NCI-H1048 (cell line): ENCODE measurements at regions not wholly inside any gene's neighbourhood (a gene's known extent, or its start where the extent isn't known, plus 50 kb on each side); places are given as distances from the start of the nearest gene placed in this dataset.
"Not testable (repeated sequence)": the region's sequence is repeated elsewhere in the genome, so short reads cannot be mapped to it uniquely, and the experiment has no call there.

ENCODE experiments used
- DNase-seq: peaks from one replicate; lab custom pipeline; 2025; lab: John Stamatoyannopoulos, UW

DNA sequence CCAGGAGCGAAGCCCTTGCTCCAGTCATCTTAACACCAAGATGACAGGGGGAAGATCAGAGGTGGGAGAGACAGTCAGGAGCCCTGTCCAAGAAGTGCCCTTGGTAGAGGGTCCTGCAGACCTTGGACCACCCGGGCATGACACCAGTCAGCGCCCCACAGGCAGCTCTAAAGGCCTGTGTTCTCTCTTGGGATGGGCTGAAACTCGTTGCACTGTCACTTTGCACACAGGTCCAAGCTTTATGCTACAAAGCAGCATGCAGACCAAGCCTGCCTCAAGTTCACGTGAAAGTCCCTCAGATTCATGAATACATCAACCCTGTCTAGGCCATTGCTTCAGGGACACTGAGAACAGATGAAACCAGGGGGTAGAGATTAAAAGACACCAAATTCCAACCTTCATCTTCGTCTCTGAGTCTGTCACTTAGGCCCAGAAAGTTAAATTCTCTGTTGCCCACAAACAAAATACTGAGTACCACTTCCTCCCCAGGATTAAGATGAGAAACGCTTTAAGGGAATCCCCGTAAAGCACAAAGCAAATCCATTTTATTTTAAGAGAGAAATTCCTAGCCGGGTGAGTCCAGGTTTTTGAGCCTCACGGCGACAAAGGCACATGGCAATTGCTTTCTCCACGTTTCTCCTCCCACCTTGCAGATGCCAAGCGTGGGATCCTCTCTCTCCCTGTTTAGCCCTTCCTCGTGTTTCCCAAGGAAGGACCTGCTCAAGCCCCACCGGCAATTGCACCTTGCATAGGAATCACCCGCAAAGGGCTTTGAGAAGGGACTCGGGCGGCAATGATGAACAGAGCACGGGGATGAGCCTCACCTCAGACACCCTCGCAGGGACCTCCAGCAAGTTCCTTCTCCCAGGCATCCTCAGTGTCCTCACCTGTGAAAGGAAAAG lies 75.0 kb upstream of the ID2 start:
- no peak for DNase-seq

- no peak for DNase-seq
These were observed 74.2 kb upstream of the ID2 start for GRCh38 chr2:8607606-8608005.

DNA sequence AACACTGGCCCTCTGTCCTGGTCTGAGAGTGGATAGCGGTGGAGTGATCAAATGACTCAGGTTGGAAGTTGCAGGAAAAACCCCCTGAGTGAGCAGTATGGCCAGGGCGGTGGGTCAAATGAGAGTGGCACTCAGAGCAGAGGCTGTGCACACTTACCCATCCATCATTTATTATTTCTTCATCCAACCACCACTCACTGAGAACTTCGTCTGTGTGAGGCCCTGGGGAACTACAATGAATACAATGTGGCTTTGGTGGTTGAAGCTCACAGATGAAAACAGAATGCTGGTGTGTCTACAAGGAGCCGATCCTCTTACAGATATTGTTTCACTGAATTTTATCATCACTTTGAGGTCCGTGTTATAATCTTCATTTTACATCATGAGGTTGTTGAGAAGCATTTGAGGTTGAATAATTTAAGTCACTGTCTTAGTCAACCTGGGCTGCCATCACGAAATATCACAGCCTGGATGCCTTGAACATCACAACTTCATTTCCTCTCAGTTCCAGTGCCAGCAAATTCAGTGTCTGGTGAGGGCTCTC lies 73.4 kb upstream of the ID2 start:
- DNase-seq: no peak

DNA sequence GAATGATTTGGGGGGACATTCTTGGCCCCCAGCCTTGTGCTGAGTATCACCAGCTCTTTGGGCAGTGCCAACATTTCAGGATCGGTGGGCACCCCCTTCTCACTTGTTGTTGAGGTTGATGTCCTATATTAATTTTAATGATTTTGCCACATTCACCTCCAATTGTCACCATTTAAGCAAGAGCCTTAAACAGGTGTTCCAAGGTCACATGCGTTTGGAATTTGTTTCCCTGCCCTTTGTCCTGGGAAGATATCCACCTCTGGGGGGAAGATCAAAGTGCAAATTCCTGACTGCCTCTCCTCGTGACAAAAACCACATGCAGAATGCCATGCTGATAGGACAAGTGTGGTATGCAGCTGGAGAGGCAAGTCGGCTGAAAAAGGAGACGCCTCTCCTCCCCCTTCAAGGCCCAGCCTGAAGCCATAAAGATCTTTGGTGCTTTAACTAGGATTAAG lies 72.5 kb upstream of the ID2 start:
- no peak for DNase-seq

DNA sequence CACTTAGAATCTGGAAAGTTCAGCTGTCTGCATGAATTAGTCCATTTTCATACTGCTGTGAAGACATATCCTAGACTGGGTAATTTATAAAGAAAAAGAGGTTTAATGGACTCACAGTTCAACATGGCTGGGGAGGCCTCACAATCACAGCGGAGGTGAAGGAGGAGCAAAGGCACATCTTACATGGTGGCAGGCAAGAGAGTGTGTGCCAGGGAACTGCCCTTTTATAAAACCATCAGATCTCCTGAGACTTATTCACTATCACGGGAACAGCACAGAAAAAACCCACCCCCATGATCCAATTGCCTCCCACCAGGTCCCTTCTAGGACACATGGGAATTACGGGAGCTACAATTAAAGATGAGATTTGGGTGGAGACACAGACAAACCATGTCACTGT lies 71.1 kb upstream of the ID2 start:
- not testable (repeated sequence) for DNase-seq

DNA sequence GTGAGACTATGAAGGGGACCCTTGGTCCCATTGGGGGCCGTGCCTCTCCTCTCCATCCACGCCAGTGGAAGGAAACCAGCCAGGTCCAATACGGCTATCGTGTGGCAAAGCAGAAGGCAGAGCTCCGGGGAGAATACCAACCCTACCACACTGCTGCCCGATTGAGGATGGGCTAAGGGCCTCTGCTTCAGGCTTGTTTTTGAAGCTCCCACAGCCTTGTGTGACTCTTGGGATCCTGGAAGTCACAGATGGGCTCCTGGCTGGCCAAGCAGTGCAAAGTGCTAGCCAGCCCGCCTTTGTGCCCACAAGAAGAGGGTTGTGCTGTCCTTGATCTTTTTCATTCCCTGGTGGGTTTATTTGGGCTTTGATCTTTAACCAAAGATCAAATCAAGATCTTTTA lies 70.6 kb upstream of the ID2 start:
- DNase-seq: no peak

- no peak for DNase-seq
These were observed 70.2 kb upstream of the ID2 start for GRCh38 chr2:8611700-8612099.

DNA sequence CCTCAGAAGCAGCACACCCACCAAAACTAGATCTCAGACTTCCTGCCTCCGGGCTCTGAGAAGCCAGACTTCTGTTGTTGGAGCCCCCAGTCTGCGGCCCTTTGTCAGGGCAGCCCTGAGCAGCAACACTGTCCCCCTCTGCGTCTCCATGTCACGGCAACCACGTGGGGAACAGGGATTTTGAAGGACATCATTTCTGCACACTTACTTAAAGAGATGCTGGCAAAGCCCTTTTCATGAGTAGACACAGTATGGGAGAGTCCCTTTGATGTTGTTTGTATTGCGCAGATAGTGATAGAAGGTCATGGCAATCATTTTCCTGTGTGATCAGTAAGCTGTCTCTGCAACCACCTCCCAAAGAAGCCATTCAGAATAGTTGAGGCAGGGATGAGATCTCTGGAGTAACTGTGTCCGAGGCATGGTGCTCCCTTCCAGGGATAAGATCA lies 69.1 kb upstream of the ID2 start:
- no peak for DNase-seq

GRCh38 chr2:8613207-8613999 lies 68.5 kb upstream of the ID2 start:
- not testable (repeated sequence) for DNase-seq

DNA sequence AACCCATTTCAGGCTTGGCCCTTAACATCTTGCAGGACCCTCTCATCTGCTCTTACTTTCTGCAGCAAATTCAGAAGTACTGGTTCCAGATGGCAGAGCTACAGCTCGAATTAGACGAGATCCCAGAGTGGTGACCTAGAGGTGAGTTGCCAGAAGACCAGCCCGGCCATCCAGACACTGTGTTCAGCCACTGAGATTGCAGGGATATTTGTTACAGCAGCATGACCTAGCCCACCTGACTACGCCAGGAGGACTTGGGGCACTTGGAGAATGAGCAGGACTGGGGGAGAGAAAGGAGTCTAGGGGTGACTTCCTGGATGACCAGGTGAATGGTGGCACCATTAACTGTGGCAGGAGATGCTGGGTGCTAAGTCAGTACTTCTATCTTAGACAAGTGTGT lies 67.2 kb upstream of the ID2 start:
- DNase-seq: no peak

DNA sequence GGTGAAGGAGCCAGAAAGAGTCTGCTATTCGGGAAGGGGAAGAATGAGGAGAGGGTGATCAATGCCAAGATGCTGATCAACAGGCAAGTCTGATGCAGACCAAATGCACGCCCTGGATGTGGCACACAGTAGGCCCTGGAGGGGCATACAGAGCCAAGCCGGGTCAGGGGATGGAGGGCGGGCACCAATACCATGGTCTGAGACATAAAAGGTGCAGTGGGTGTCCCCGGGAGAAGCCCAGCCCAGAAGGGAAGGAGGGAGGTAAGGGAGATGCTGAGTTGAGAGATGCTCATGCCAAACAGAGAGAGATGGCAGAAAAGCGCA lies 66.6 kb upstream of the ID2 start:
- no peak for DNase-seq

GRCh38 chr2:8615576-8616281 lies 66.1 kb upstream of the ID2 start:
- DNase-seq: no peak

DNA sequence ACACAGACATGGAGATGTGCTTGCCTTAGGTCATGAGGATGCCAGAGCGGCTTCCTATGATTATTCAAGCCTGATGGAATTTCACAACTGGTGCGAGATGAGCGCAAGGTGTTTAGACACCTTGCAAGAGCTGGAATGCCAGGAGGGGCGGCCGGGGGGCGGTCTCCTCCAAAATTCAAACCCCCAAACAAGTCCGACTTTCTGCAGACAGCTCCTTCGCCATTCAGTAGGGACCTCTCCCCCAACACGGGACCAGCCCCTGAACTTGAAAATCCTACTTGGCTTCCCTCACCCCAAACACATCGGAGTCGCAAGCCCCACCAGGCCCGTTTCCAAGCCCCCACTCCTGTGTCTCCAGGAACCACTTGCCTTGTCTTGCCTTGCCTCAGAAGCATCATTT lies 64.8 kb upstream of the ID2 start:
- no peak for DNase-seq

- DNase-seq: no peak
These were observed 64.3 kb upstream of the ID2 start for GRCh38 chr2:8617590-8617989.

- DNase-seq: no peak
These were observed 62.8 kb upstream of the ID2 start for GRCh38 chr2:8619071-8619470.

- no peak for DNase-seq
These were observed 61.1 kb upstream of the ID2 start for GRCh38 chr2:8620611-8621382.

DNA sequence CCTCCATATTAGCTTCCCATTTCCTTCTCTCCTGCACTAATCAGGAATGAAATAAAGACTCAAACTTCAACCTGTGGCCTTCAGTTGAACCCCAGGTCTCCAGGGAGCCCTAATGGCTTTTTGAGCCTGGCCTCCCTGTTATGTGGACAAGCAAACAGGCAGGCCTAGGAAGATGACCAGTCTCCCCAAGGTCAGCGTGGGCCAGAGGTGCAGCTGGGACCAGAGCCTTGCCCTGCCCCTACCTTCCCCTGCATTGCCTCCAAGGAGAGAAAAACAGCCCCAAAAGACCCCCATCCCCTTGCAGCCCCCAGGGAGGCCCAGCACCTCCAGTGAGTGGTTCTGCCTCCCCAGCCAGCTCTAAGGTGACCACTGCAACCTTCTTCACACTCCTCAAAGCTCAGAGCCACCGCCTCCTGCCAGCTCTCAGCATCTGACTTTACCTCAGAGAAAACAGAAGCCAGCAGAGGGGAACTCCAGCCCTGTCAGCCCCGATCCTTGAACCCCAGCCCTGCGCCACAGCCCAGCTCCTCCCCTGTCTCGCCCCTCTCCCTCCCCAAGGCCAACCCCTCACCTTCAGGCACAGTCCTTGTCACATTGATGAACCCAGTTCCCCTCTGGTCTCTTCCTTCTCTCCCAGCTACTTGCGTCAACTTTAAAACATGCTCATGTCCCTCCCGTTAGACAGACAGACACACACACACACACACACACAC lies 59.5 kb upstream of the ID2 start:
- no peak for DNase-seq

- no peak for DNase-seq
These were observed 58.9 kb upstream of the ID2 start for GRCh38 chr2:8622924-8623465.

GRCh38 chr2:8623576-8623957 lies 58.3 kb upstream of the ID2 start:
- DNase-seq: no peak

GRCh38 chr2:8623958-8624591 lies 57.8 kb upstream of the ID2 start:
- DNase-seq: no peak
